NCI-H2196 (cell line): ENCODE measurements at regions not wholly inside any gene's neighbourhood (a gene's known extent, or its start where the extent isn't known, plus 50 kb on each side); places are given as distances from the start of the nearest gene placed in this dataset.
"Not testable (repeated sequence)": the region's sequence is repeated elsewhere in the genome, so short reads cannot be mapped to it uniquely, and the experiment has no call there.

Source experiments
- DNase-seq: peaks from one replicate; lab custom pipeline; 2025; ENCODE audit not compliant: unreplicated experiment; lab: John Stamatoyannopoulos, UW

DNA sequence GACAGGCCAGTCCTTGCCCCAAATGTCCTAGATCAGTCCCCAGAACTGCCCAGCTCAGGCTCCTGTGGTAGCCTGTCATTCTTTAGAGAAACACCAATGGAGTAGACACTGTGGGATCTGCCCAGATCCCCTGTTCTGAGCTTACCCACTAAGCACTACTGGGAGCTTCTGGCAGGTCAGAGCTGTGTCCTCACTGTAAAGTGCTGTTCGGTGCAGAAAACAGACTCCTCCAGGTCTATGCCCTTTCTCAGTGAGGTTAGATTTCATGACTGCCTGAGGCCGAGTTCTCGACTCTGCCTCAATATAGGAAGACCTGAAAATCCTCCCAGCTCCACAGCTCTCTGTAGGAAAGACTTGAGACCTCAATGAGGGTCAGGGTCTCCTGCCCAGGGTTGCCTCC, 67.5 kb upstream of the IGLL5 start:
- no peak for DNase-seq

DNA sequence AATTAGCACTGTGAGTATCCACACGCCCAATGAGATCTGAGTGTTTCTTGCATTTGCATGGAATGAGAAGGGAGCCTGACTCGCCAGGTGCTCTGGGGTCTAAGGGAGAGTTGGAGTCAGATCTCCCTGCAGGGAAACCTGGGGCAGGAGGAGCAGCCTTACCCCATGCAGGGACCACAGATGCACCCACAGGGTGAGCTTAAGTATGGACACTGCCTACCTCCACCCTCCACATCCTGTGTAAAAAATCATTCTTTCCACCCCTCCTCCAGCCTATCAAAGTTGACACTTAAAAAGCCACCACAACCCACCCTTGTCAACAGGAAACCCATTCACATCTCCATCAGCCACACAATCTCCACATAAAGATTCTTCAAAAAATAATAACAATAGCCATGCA, 67.0 kb upstream of the IGLL5 start:
- no peak for DNase-seq

DNA sequence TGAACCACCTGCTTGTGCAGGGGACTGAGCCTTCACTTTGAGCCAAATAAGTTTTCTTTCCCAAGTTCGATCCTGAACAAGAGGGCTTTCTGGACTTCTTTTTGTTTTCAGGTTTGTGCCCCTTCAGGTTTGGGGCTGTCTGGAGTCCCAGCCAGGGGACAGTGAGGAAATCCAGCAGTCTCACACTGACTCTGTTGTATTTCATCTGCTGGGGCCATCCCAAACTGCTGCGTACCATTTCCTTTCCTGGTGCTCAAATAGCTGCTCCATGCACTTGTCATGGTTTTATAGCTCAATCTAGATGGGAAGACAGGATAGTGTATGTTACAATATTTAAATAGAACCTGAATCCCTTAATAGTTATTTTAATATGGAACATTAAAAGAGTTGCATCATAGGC, 66.3 kb upstream of the IGLL5 start:
- DNase-seq = no peak

- no peak for DNase-seq
Measured at GRCh38 chr22:22822106-22822505, 65.5 kb upstream of the IGLL5 start.

DNA sequence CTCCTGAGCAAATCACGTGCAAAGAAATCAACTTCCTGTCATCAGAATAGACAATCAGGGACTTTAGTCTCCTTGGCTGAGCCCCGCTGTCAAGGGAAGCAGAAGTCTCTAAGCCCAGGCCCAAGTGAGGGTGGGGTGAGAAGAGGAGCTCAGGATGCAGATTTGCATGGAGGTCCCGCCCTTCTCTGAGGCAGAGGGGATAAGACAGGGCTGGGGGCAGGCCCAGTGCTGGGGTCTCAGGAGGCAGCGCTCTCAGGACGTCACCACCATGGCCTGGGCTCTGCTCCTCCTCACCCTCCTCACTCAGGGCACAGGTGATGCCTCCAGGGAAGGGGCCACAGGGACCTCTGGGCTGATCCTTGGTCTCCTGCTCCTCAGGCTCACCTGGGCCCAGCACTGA, 65.1 kb upstream of the IGLL5 start:
- not testable (repeated sequence) for DNase-seq

- DNase-seq = no peak
Measured at GRCh38 chr22:22823131-22823810, 64.3 kb upstream of the IGLL5 start.

DNA sequence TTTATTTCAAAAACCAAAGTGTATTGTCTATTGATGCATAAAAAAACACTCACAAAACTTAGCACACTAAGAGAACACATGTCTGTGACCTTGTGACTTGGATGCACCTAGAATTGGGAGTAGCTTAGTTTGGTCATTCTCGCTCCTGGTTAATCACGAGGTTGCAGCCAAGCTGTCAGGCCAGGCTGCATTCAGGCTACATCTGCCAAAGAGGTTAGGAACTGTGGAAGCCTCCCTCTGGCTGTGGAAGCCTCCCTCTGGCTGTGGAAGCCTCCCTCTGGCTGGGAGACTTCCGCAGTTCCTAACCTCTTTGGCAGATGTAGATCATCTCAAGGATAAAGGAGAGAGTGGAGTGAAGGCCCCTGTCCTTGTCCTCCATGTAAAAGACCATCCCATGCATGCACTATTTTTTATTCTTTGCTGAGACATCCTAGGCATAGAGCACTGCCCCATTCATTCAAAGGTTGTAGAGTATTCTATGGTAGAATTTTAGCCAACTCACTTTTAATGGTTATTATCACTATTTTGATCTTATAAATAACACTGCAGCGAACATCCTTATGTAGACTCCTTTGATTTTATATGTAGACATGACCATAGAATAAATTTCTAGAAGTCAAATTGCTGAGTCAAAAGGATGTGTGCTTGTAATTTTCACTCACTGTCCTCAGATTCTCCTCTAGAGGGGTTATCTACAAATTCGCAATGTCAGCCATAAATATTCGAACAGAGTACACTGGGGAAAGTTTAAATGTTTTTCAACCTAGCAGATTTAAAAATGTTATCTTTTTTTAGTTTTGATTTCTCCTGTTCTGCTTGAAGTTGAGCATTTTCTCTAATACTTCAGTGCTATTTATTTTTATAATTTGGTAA, 63.0 kb upstream of the IGLL5 start:
- no peak for DNase-seq

DNA sequence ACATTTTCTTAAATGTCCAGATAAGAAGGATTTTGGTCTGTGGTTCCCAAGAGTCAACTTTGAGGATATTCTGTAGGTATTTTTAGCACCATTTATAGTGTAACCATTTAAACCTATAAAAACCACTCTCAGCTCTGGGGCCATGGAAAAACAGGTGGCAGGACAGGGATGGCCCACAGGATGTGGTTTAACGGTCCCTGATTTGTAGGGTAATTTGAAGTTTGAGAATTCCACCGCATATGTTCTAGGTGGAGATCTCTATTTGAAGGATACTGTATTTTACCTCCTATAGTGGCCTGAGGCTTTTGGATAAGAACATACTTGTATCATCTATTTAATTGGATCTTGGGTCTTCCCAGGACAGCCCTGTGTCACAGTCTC, 62.4 kb upstream of the IGLL5 start:
- no peak for DNase-seq

DNA sequence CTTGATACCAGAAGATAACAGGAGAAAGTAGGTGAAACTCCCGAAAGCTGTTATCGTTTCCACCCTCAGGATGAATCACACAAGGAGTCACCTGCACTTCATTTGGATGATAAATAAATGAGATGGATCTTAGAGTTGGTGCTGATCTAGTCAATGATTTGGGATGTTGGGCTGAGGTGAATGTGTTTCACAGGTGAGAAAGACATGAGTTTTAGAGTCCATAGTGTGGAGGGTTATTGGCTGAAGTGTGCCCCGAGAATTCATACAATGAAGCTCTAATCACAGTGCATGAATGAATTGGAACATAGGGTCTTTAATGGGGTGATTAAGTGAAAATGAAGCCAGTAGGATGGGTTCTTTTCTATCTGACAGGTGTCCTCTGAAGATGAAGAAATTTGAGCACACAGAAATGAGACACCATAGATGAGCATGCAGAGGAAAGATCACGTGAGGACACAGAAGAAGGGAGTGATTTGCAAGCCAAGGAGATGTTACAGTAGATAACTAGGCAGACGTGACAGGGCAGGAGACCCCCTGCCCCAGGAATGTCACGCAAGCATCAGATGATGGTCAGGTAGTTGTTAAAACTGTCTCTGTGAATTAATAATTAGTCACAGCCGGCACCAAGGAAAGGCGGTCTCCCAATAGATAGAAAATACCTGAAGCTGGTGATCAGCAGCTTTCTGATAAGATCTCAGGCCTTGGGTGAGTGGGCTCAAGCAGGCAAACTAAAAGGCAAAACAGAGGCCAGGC, 60.3 kb upstream of the IGLL5 start:
- DNase-seq = no peak

DNA sequence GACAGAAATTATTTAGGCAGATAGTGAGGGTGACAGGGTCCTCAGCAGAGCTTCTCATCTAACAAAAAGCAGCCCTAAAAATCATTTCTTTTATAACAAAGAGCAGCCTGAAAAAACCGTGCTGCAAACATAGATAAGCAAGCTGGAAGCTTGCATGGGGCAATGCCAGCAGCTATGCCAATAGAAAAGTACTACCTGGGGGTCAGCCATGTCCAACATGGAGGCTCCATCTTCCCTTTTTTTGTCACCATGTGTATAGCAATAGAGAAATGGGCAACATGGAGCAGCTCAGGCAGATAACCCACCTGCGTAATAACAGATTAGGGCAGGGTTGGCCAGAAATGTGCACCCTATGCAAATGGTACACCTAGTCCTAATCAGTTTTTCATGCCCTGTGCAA, 57.4 kb upstream of the IGLL5 start:
- DNase-seq = no peak

DNA sequence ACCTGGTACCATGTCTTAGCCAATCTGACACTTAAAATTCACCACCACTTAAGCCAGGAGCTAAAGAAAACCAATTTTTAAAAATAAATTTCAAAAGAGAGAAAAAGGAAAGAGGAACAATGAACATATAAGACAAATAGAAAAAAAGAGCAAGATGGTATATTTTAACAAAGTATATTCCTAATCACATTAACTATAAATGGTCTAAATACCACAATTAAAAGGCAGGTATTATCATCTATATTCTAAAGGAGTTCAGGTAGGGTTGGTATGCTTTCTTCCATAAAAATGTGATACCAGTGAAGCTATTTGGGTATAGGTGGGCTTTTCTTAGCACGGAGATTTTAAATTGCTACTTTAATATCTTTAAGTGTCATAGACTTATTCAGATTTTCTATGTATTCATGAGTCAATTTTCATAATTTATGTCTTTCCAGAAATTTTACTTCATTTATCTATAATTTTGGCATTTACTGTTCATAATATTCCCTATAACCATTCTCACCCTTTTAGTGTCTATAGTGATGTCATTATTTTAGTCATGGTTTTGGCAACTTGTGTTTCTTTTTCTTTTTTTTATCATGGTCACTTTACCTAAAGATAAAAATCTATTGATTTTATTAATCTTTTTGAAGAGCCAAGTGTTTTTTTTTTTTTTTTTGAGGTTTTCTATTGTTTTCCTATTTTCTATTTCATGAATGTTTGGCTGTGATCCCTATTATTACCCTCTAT, 56.5 kb upstream of the IGLL5 start:
- DNase-seq = no peak

- no peak for DNase-seq
Measured at GRCh38 chr22:22833059-22833458, 54.6 kb upstream of the IGLL5 start.

DNA sequence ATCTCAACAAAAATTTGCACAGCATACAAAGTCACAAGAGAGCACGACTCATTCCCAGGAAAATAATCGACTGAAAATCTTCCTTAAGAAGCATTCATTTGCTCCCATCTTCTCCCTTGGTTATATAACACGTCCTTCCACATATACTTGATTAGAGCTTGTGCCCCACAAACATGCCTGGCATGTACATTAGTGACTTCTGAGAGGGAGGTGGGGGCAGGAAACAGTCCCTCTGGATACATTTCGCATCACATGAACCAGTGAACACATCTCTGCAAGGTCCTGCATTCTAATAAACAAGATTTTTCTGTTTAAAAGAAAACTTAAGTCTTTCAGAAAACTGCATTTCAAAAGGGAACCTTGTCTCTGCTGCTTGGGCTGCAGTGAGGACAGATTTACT, 54.1 kb upstream of the IGLL5 start:
- DNase-seq = no peak

DNA sequence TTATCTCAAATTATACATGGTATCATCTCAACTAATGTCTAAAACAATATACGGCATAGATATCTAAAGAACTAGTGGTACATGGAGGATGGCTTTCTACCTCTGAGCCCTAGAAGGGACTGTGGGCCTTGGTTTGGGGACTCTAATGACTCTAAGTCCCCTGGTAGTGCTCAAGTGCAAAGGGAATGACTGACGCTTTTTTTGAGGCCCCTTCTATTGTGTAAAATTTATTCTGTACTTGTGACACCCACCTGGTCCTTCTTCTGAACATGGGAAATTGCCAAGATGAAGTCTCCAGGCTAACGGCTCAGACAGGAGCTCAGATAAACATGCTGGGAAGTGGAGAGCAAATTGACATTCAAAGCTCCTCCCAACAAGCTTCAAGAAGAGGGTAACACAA, 53.4 kb upstream of the IGLL5 start:
- DNase-seq = no peak

GRCh38 chr22:22834783-22835182, 52.8 kb upstream of the IGLL5 start:
- DNase-seq = no peak

GRCh38 chr22:22835242-22835641, 52.4 kb upstream of the IGLL5 start:
- DNase-seq = no peak

DNA sequence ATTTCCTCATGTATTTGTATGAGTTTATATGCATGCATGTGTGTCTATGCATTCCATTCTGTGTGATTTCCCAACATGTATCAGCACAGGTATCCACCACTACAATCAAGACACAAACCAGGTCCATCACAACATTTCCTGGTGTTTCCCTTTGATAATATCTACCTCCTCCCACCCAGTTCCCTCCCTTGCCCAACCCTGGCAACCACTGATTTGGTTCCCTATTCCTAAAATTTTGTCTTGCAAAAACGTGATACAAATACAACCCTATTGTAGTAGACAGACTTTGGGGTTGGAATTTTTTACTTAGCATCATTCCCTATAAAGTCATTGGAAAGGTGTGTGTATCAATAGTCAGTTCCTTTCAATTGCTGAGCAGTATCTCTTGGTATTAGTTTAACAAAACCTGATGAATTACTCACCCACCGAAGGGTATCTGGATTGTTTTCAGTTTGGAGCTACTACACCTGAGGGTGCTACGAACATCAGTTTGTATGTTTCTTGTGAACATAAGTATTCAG, 51.8 kb upstream of the IGLL5 start:
- DNase-seq = no peak

DNA sequence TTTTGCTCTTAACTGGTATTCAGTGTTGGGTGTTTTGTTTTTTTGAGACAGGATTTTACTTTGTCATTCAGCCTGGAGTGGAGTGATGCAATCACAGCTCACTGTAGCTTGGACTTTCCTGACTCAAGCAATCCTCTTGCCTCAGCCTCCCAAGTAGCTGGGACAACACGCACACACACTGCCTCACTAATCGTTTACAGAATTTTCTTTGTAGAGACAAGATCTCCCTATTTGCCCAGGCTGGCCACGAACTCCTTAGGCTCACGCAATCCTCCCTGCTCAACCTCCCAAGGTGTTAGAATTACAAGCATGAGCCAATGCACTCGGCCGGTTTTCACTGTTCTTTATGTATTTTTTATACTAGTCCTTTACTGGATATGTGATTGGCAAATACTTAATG, 51.0 kb upstream of the IGLL5 start:
- no peak for DNase-seq
